GM19025 (cell line): ENCODE measurements at regions not wholly inside any gene's neighbourhood (a gene's known extent, or its start where the extent isn't known, plus 50 kb on each side); places are given as distances from the start of the nearest gene placed in this dataset.

Source experiments
- ATAC-seq: cut with Tn5 transposase; IDR thresholded peaks from one replicate; pipeline ENCODE4 v1.9.1; 2021; ENCODE audit warnings: mild to moderate bottlenecking, low read depth, moderate library complexity; ENCODE audit not compliant: unreplicated experiment

- no peak for ATAC-seq
Observed at GRCh38 chr9:134214386-134214765, 50.0 kb upstream of the RNU6ATAC start.

DNA sequence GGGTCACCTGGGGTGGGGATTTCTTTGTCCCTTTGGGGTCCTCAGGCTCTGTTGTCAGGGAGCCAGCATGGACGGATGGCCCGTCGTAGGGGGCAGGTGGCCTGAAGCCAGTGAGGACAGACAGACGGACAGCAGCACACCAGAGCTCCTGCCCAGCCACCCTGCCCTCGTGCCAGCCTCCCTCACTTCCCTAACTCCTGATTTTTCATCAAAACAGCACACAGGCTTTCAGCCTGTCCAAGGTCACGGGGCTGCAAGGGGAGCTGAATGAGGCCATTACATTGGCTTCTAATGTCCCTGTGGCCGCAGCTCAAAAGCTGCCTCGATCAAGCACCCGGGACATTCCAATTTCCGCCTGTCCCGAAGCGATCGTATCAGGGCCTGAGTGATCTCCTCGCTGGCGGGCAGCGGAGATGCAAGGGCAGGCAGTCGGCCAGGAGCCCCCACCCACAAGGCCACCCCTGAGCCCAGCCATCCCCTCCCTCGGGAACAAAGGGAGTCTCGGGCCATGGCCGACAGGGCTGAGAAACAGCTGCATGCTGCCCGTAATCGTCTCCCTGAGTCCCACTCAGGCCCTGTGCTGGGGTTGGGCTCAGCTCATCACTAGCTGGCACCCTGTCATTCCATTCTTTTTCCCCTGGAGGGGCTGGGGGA is 50.5 kb upstream of the RNU6ATAC start:
- no peak for ATAC-seq

DNA sequence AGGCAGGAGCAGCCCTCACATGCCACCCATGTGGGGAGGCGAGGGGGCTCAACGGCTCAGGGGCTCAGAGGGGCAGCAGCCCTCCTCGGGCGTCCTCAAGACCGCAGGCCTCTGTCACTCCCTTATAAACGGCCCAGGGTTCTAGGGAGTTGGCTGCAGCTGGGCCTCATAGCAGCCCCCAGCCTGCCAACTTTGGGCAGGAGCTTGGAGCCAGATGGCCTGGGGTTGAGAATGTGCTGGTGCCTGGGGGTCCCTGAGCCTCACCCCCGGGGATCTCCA is 51.0 kb upstream of the RNU6ATAC start:
- ATAC-seq: no peak

GRCh38 chr9:134215699-134216448 is 51.5 kb upstream of the RNU6ATAC start:
- ATAC-seq: no peak

DNA sequence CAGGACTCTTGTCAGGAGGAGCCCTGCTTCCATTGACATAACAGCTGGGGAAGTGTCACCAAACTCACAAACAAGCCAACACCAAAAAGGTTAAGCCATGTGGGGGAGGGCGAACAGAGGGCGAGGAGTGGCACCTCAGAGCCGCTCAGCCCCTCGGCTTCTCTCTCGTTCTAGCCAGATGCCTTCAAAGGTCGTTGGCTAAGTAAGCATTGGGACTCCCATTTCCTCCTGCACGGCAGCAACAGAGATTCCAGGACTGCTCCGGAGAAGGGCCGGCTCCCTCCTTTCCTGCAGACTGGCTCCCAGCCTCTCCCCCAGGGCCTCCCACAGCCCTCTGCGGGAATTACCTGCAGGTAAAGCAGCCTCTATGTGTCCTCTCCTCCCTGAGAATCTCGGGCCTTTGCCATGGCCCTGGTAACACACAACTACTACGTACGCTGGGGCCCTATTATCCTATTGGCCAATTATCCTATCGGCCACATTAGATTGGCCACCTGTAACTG is 52.1 kb upstream of the RNU6ATAC start:
- ATAC-seq: no peak

DNA sequence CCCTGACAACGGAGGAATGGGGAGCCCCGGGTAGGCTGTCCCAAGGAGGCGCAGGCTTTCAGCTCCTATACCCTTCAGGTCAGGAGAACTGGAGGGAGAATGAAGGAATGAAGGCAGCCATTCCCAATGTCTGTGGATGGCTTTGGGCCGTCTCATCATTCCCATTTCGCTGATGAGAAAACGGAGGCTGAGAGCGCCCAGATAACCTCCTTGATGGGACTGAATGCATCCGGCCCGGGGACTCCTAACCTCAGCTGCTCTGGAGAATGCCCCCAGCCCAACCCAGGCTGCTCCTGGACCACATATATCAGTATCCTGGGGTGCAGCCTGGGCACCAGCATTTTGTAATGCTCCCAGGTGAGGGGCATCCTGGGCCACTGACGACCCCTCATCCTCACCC is 52.6 kb upstream of the RNU6ATAC start:
- ATAC-seq: no peak

GRCh38 chr9:134217431-134218210 is 53.3 kb upstream of the RNU6ATAC start:
- no peak for ATAC-seq

DNA sequence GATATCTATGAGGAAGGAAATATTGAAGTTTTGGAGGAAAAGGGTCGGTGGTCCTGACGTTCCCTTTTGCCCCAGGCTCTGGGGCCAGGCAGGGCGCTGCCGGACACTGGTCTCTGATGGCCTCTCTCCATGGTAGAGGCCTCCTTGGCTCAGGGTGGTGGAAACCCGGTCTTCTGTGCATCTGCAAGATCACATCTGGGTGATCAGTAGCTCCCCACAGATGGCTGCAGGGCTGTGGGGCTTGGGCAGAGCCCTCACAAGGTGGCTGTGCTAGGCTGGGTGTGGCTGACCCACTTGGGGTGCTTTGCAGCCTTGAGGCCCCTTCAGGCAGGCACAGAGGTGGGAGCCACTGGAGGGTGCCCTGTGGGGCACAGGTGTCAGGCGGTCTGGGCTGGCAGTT is 53.9 kb upstream of the RNU6ATAC start:
- no peak for ATAC-seq

DNA sequence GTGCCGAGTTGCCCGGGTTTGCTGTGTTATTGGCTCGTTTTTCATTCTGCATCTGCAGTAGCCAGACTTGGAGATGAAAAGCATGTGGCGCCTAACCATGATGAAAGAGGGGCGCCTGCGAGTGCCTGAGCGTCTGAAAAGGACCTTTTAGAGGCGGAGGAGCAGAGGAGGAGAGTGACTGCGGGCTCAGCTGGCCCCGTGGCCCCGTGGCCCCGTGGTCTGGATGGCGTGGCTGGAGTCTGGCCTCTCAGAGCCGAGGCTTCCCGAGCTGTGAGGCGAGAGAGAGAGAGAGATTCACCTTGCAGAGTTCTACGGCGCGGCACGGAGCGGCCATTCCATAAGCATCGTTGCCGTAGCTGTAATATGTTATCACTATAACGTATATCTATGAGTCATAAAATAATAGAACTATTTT is 55.3 kb upstream of the RNU6ATAC start:
- ATAC-seq: no peak

- ATAC-seq: no peak
Observed at GRCh38 chr9:134220311-134220710, 55.9 kb upstream of the RNU6ATAC start.

DNA sequence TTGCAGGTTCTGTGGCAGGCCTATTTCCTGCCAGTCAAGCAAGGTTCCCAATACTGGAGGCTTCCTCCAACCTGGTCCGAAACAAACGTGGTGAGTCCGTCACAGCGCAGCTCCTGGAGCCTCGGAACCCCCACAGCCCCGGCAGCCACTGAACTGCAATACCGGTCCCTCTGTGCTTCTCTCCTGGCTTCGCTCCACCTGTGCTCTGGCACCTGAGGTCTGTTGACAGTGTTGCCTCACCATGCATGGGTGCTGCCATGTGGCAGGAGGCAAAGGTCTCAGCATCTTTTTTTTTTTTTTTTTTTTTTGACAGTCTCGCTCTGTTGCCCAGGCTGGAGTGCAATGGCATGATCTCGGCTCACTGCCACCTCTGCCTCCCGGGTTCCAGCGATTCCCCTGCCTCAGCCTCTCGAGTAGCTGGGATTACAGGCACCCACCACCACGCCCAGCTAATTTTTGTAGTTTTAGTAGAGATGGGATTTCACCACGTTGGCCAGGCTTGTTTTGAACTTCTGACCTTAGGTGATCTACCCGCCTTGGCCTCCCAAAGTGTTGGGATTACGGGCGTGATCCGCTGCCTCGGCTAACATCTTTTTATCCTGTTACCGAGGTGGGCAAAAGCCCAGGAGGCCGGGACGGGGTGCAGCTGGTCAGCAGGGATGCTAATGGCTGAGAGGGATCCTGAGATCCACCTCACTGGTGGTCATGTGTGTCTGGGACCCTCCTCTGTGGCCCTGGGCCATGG is 57.1 kb upstream of the RNU6ATAC start:
- ATAC-seq: no peak

- ATAC-seq: no peak
Observed at GRCh38 chr9:134222018-134222573, 57.7 kb upstream of the RNU6ATAC start.

- ATAC-seq: no peak
Observed at GRCh38 chr9:134223091-134223490, 58.7 kb upstream of the RNU6ATAC start.

DNA sequence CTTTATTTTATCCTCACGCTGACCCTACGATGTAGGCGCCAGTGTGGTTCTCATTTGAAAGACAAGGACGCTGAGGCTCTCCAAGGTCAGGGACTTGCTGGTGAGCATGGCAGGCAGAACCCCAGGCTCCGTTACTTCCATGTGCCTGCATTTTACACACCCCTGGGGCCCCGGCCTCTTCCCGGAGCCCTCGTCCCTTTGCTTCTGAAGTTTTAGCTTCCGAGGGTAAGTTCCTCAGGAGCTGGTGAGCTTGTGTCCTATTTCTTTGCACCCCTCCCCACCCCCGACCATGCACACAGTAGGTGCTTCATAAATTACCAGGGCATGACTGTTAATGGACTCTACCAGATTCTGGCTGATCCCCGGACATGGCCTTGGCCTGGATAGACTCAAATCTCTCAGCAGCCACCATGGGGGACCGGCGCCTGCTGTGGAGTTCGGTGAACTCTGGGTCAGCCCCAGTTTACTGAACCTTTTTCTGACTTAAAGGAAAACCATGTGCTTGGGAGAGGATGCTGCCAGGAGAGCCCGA is 59.3 kb upstream of the RNU6ATAC start:
- ATAC-seq: no peak

DNA sequence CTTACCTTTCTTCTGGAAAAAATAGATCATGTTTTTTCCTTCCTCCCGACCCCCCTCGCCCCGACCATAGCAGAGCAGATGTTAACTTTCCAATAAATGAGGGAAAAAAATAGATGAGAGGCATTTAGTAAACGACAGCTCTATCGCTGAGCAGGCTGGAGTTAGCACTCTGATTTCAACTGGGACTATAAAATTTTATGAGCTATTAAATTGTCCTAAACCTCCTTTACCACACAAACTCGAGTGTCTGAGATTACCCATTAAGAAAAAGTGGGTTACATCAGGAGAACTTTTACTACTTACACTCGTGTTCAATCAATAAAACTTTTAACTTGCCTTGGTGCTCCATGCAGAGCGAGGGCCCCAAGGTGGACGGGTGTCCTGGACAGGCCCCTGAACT is 59.8 kb upstream of the RNU6ATAC start:
- no peak for ATAC-seq

DNA sequence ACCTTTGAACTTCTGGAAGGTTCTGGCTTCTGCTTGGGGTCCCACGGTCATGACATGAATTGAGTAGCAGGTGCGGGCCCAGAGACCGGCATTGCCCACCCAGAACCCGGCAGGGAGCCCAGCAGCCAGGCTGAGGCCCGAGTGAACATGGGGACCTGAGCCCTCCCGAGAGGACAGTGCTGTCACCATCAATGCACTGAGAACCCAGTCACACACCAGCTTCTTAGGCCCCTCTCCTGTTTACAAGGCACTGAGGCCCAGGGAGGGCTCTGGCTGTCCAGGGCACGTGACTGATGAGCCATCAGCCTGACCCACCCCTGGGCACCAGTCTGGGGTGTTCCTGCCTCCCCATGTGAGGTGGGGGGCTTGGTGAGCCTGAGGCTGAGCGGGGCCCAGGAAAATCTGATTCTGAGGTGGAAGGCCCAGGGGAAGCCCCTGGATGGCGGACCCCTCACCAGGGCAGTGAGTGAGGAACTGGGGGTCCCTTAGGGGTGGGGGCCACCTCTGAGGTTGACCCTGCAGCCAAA is 60.3 kb upstream of the RNU6ATAC start:
- ATAC-seq: no peak

- ATAC-seq: no peak
Observed at GRCh38 chr9:134225186-134225585, 60.8 kb upstream of the RNU6ATAC start.

GRCh38 chr9:134225816-134226215 is 61.5 kb upstream of the RNU6ATAC start:
- ATAC-seq: no peak

DNA sequence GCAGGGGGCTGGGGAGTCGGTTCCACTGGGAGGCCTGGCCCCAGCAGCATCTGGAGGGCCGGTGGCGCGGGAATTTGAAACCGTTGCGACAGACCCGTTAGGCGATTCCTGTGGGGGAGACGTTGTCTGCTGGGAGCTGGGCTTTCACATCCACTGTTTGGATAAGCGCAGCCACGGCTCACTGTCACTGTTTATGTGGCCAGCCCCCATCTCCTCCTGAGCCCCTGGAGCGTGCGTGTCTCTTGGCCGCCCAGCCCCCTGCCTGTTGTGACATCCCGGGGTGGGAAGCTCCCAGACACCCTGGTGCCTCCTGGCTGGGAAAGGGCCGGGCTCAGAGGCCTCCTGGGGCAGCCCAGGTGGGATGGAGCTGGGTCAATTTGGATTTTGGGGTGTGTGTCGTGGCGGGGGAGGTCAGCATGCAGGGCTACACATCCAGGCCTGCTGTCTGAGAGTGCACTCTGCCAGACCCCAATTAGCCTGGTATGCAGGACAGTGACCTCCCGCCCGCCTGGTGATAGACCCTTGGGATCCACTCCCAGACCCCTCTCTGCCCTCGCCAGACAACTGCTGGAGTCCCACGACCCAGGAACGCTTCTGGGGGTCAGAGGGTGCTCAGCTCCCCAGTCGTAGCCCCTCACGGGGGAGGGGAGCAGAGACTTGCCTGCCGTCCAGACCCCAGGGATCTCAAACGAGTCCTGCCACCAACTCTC is 62.0 kb upstream of the RNU6ATAC start:
- ATAC-seq: no peak
